Osteoblast (primary cell): ENCODE measurements at regions not wholly inside any gene's neighbourhood (a gene's known extent, or its start where the extent isn't known, plus 50 kb on each side); places are given as distances from the start of the nearest gene placed in this dataset.

Source experiments
- DNase-seq: peaks from one replicate; pipeline ENCODE4 v3.0.0; 2011; ENCODE audit warnings: low spot score, mixed read lengths; ENCODE audit not compliant: insufficient read length; ENCODE audit errors: missing footprints
- H2AFZ ChIP-seq: 2 replicates; pipeline ENCODE4 v1.6.0; 2011; ENCODE audit warnings: mild to moderate bottlenecking, low read length
- H3K27ac ChIP-seq: 2 replicates; pipeline ENCODE4 v1.5.1; 2011; ENCODE audit warnings: mild to moderate bottlenecking, low read depth, low read length, moderate library complexity
- H3K27me3 ChIP-seq: 2 replicates; pipeline ENCODE4 v1.6.0; 2012; ENCODE audit warnings: mild to moderate bottlenecking, control low read depth, inconsistent platforms, low read length, moderate library complexity; ENCODE audit not compliant: insufficient read depth
- H3K36me3 ChIP-seq: 2 replicates; pipeline ENCODE4 v1.5.1; 2011; ENCODE audit warnings: mild to moderate bottlenecking, low read length, control low read depth, moderate library complexity; ENCODE audit not compliant: insufficient read depth
- H3K4me1 ChIP-seq: 2 replicates; pipeline ENCODE4 v1.5.1; 2011; ENCODE audit warnings: mild to moderate bottlenecking, low read length, control low read depth, moderate library complexity; ENCODE audit not compliant: insufficient read depth
- H3K4me2 ChIP-seq: 2 replicates; pipeline ENCODE4 v1.6.0; 2011; ENCODE audit warnings: mild to moderate bottlenecking, low read length; ENCODE audit not compliant: insufficient read depth
- H3K4me3 ChIP-seq: fragments of 200-600 bp; sonication (generic); 3 replicates; pipeline ENCODE4 v1.5.1; 2012; ENCODE audit warnings: mild to moderate bottlenecking, low read length, inconsistent platforms; ENCODE audit not compliant: insufficient read depth
- H3K79me2 ChIP-seq: 2 replicates; pipeline ENCODE4 v1.6.0; 2012; ENCODE audit warnings: mild to moderate bottlenecking, low read length, control low read depth, inconsistent platforms; ENCODE audit not compliant: insufficient read depth
- H3K9me3 ChIP-seq: 2 replicates; pipeline ENCODE4 v1.5.1; 2011; ENCODE audit warnings: low read depth, low read length, control low read depth
- H4K20me1 ChIP-seq: 2 replicates; pipeline ENCODE4 v1.6.0; 2012; ENCODE audit warnings: mild to moderate bottlenecking, low read length, control low read depth; ENCODE audit not compliant: insufficient read depth
- TF ChIP-seq, protein P1 (sequence below): IDR thresholded peaks from 2 replicates; pipeline ENCODE4 v1.5.1; 2011; ENCODE audit warnings: mild to moderate bottlenecking, low read depth, low read length, moderate library complexity; ENCODE audit errors: extremely low read depth

DNA sequence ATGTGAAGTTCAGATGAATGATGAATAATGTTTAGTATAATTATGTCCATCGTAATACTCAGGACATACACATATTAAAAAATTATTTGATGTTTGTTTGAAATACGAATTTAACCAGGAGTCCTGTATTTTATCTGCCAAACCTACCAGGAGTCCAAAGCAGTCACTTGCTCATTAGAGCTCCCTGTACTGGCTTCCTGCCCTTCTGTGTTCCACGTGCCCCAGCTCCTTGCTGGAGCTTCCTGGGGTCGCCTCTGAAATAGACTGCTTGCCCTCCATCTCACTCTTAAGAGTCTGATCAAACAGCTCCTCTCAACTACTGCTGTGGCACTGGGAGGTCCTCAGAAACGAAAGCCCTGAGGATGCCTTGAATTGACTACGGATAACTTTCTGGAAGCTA, 87.3 kb upstream of the DHRS4 start:
- DNase-seq, result no peak
- TF ChIP-seq, protein P1, sequence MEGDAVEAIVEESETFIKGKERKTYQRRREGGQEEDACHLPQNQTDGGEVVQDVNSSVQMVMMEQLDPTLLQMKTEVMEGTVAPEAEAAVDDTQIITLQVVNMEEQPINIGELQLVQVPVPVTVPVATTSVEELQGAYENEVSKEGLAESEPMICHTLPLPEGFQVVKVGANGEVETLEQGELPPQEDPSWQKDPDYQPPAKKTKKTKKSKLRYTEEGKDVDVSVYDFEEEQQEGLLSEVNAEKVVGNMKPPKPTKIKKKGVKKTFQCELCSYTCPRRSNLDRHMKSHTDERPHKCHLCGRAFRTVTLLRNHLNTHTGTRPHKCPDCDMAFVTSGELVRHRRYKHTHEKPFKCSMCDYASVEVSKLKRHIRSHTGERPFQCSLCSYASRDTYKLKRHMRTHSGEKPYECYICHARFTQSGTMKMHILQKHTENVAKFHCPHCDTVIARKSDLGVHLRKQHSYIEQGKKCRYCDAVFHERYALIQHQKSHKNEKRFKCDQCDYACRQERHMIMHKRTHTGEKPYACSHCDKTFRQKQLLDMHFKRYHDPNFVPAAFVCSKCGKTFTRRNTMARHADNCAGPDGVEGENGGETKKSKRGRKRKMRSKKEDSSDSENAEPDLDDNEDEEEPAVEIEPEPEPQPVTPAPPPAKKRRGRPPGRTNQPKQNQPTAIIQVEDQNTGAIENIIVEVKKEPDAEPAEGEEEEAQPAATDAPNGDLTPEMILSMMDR, result no peak
- no peak overlapping the region for H3K27ac ChIP-seq
- H3K79me2 ChIP-seq, result no peaks in the 10 kb centered on the region
- H2AFZ ChIP-seq, result no peak overlapping the region
- no peaks in the 10 kb centered on the region for H3K9me3 ChIP-seq
- no peaks in the 10 kb centered on the region for H3K36me3 ChIP-seq
- no peaks in the 10 kb centered on the region for H3K4me1 ChIP-seq
- H3K4me3 ChIP-seq, result no peak overlapping the region
- H3K4me2 ChIP-seq, result no peak overlapping the region
- no peaks in the 10 kb centered on the region for H3K27me3 ChIP-seq
- H4K20me1 ChIP-seq, result no peaks in the 10 kb centered on the region

DNA sequence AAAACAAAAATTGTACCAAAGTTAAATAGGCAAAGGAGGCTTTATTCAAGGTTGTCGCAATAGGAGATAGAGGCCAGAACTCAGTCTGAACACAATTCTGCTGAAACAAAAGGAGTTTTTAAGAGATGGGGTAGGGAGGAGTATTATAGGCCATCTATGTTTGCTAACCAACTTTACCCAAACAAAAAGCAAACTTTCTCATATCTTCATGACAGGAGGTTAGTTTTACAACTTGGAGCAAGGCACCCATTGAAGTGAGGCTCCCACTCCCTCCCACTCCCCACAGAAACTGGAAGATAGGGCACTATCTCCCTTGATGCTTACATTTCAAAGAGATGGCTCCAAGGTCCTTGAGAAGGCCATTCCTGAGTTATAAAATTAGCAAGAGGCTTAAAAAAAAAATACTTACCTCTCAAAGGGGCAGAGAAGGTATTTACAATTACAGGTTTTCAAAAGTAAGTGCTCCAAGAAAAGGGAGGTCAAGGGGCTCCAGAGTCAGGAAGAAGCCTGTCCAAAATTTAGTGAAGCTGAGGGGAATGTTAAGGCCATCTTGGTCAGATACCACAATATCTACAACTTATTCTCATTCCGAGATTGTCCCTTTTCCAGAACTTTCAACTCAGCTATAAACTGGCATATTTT, 84.4 kb upstream of the DHRS4 start:
- no peaks in the 10 kb centered on the region for H3K27me3 ChIP-seq
- H4K20me1 ChIP-seq, result no peaks in the 10 kb centered on the region
- no peaks in the 10 kb centered on the region for H3K9me3 ChIP-seq
- H3K4me1 ChIP-seq, result no peaks in the 10 kb centered on the region
- no peaks in the 10 kb centered on the region for H3K79me2 ChIP-seq
- H3K4me2 ChIP-seq, result no peak overlapping the region
- H3K36me3 ChIP-seq, result no peaks in the 10 kb centered on the region
- H2AFZ ChIP-seq, result no peak overlapping the region
- TF ChIP-seq, protein P1, result no peak
- no peak overlapping the region for H3K4me3 ChIP-seq
- no peak overlapping the region for H3K27ac ChIP-seq
- no peak for DNase-seq

DNA sequence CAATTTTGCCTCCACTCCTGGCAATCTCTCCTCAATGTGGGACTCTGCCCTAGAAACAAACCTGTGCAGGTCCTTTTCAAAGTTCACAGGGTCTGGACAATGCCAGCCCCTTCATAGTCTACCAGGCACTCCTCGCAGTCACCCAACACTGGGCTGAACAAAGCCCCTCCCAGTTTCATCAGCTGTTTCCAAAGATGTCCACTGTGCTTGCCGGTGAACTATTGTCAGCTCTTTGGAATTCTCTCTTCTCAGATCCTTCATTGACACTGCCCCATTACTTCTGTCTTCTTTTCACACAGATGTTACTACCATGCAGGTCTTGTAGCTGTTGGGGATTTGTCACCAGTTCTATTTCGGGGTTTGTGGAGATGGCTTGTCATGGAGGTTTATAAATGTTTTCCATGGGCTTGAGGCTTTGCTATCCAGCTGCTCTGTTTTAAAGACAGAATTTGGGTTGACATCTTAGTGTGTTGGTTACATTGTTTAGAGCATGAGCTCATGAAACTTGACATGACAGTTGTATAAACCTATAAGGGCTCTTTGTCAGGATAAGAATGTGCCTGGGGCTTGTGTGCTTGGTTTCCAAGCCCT, 77.3 kb upstream of the DHRS4 start:
- no peak overlapping the region for H3K4me2 ChIP-seq
- H2AFZ ChIP-seq, result no peak overlapping the region
- no peaks in the 10 kb centered on the region for H3K36me3 ChIP-seq
- no peaks in the 10 kb centered on the region for H3K27me3 ChIP-seq
- TF ChIP-seq, protein P1, result no peak
- H4K20me1 ChIP-seq, result no peaks in the 10 kb centered on the region
- H3K4me3 ChIP-seq, result no peak overlapping the region
- no peak overlapping the region for H3K27ac ChIP-seq
- no peaks in the 10 kb centered on the region for H3K9me3 ChIP-seq
- H3K79me2 ChIP-seq, result no peaks in the 10 kb centered on the region
- H3K4me1 ChIP-seq, result no peaks in the 10 kb centered on the region
- no peak for DNase-seq

DNA sequence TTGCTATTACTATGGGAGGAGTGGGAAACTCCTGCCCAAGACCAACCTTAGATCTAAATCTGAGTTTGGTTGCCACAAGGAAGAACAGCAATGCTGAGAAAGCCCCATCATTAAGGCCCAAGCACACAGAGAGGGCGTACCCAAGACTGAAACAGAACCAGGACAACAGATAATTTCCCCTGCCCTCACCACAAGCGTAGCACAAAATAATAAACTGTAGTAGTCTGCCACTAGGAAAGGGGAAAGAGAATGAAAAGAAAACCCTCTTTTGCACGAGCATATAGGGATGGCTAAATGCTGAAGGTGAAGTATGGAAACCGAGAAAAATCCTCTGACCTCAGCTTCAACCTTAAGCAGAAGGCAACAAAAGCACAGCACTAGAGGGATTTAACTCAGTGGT, 76.5 kb upstream of the DHRS4 start:
- Histone ChIP-seq H3K9me3 (no peaks in the 10 kb centered on the region), H3K4me3 (no peak overlapping the region), H2AFZ (no peak overlapping the region), H3K4me1 (no peaks in the 10 kb centered on the region), H3K27me3 (no peaks in the 10 kb centered on the region), H3K36me3 (no peaks in the 10 kb centered on the region), H3K27ac (no peak overlapping the region), H3K79me2 (no peaks in the 10 kb centered on the region), H4K20me1 (no peaks in the 10 kb centered on the region), H3K4me2 (no peak overlapping the region)
- DNase-seq, result no peak
- TF ChIP-seq, protein P1, result no peak
